ENCODE measurements at regions not wholly inside any gene's neighbourhood (a gene's known extent, or its start where the extent isn't known, plus 50 kb on each side); places are given as distances from the start of the nearest gene placed in this dataset.
"Not testable (repeated sequence)": the region's sequence is repeated elsewhere in the genome, so short reads cannot be mapped to it uniquely, and the experiment has no call there.

GRCh38 chr21:10325546-10325945 is 195.8 kb upstream of the TPTE start:
- peak; percentile 55 for DNase-seq (ENCODE audit: low read depth)

- not testable (repeated sequence) for DNase-seq (ENCODE audit: low read depth)
Measured at GRCh38 chr21:10326146-10326545, 195.2 kb upstream of the TPTE start.

- DNase-seq (ENCODE audit: low read depth) = not testable (repeated sequence)
Measured at GRCh38 chr21:10328646-10329045, 192.7 kb upstream of the TPTE start.

GRCh38 chr21:10330641-10331119 is 190.7 kb upstream of the TPTE start:
- DNase-seq (ENCODE audit: low read depth) = not testable (repeated sequence)

- not testable (repeated sequence) for DNase-seq (ENCODE audit: low read depth)
Measured at GRCh38 chr21:10331134-10331533, 190.2 kb upstream of the TPTE start.

- DNase-seq (ENCODE audit: low read depth) = not testable (repeated sequence)
Measured at GRCh38 chr21:10332935-10333334, 188.4 kb upstream of the TPTE start.

GRCh38 chr21:10334391-10334790 is 187.0 kb upstream of the TPTE start:
- DNase-seq (ENCODE audit: low read depth) = not testable (repeated sequence)

GRCh38 chr21:10342261-10342956 is 179.0 kb upstream of the TPTE start:
- DNase-seq (ENCODE audit: low read depth) = not testable (repeated sequence)

GRCh38 chr21:10343146-10343935 is 178.0 kb upstream of the TPTE start:
- not testable (repeated sequence) for DNase-seq (ENCODE audit: low read depth)

- not testable (repeated sequence) for DNase-seq (ENCODE audit: low read depth)
Measured at GRCh38 chr21:10344266-10344665, 177.1 kb upstream of the TPTE start.

GRCh38 chr21:10345178-10345612 is 176.2 kb upstream of the TPTE start:
- not testable (repeated sequence) for DNase-seq (ENCODE audit: low read depth)

- not testable (repeated sequence) for DNase-seq (ENCODE audit: low read depth)
Measured at GRCh38 chr21:10346249-10346648, 175.1 kb upstream of the TPTE start.

GRCh38 chr21:10346933-10347615 is 174.3 kb upstream of the TPTE start:
- DNase-seq (ENCODE audit: low read depth) = not testable (repeated sequence)

GRCh38 chr21:10347675-10348074 is 173.7 kb upstream of the TPTE start:
- DNase-seq (ENCODE audit: low read depth) = not testable (repeated sequence)

- not testable (repeated sequence) for DNase-seq (ENCODE audit: low read depth)
Measured at GRCh38 chr21:10348150-10348549, 173.2 kb upstream of the TPTE start.

GRCh38 chr21:10354851-10355578 is 166.4 kb upstream of the TPTE start:
- DNase-seq (ENCODE audit: low read depth) = not testable (repeated sequence)

- DNase-seq (ENCODE audit: low read depth) = not testable (repeated sequence)
Measured at GRCh38 chr21:10359120-10359519, 162.3 kb upstream of the TPTE start.

GRCh38 chr21:10359911-10360310 is 161.5 kb upstream of the TPTE start:
- not testable (repeated sequence) for DNase-seq (ENCODE audit: low read depth)

- not testable (repeated sequence) for DNase-seq (ENCODE audit: low read depth)
Measured at GRCh38 chr21:10361214-10361736, 160.1 kb upstream of the TPTE start.

GRCh38 chr21:10362816-10363215 is 158.6 kb upstream of the TPTE start:
- DNase-seq (ENCODE audit: low read depth) = not testable (repeated sequence)

- not testable (repeated sequence) for DNase-seq (ENCODE audit: low read depth)
Measured at GRCh38 chr21:10363321-10363720, 158.1 kb upstream of the TPTE start.

Data from EH (cell line).